ENCODE measurements at regions not wholly inside any gene's neighbourhood (a gene's known extent, or its start where the extent isn't known, plus 50 kb on each side); places are given as distances from the start of the nearest gene placed in this dataset.

DNA sequence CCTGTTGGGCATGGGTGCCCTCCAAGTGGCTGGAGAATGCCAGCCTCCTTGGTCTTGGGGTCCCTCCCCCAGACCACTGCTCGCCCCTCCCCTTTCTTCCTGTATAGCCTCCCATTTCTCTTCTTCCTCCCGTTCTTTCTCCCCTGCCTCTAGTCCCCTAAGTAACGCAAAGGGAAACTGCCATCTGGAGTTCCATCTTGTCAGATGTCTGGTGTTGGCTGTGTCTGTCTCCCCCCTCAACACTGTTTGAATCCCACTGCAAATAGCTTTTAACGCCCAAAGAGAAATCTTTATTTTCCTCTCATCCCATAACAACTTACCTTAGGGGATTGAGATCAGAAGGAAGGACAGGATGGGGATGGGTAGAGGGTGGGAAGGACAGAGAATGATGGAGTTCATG is 55.3 kb upstream of the CSF3R start:
- DNase-seq = no peak

DNA sequence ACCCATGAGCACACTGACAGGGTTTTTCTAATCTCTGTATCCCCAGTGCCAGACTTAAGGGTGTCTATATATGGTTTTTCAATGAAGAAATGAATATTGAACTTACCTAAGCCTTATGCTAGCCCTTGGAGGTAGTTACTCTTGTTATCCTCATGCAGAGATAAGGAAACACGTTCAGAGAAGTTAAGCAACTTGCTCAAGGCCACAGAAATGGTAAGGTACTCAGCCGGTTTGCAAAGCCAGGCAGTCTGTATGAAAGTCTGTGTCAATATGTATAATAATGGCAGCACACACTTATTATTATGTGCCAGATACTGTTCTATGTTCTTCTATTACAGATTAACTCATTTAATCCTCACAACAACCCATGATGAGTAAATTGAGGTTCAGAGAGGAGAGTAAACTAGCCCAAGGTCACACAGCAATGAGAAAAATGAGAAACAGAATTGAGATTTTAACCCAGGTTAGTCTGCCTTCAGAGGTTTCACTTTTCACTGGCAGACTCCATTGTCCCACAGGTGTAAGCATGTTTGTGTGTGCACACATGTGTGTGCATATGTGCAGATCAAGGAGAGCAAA is 54.6 kb upstream of the CSF3R start:
- DNase-seq = no peak

DNA sequence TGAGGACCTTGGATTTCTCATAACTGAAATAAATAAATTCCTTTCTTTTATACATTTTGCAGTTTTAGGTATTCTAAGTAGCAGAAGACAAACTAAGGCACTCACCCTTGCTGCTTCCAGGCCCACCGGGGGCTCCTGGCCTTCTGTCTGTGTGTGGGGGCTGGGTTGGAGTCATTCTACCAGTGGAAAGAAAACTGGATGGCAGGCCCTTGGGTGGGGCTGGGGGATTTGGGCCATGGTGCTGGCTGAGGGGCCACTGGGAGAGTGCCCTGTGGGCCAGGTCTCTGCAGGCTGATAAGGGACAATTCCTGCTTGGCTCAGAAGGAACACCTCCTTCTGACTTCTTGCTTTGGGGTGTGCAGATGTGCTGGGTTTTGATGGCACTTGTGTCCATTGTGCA is 54.0 kb upstream of the CSF3R start:
- no peak for DNase-seq

DNA sequence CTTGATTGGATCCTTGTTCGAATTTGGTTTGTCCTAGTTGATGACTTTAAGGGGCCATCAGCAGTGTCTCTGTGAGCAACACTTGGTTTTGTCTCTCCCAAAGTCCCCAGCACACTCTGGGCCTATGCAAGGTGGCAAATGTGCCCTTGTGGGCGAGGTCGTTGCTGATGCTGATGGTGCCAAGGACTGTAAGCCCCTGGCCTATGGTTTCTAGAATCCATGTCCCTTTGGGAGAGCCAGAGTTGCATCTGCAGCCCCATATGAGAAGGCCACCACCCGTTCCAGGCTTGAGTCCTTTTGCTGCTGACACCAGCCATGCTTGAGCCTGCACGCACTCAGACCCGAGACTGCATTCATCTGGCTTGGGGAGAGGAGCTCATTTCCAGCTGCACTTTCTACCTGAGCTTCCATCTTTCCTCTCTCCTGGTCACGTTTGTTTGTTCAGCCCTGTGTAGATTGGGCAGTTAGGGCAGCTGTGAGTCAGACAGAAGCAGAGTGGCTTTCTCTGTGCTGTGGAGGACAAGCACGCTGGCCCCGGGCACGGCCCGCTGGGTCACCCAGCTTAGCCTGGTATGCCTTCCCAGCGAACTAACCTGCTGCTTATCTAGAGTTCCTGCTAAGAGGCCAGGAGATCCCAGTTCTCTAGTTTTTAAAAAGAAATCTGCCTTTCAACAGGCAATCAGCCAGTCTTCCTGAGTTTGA is 52.1 kb upstream of the CSF3R start:
- no peak for DNase-seq

DNA sequence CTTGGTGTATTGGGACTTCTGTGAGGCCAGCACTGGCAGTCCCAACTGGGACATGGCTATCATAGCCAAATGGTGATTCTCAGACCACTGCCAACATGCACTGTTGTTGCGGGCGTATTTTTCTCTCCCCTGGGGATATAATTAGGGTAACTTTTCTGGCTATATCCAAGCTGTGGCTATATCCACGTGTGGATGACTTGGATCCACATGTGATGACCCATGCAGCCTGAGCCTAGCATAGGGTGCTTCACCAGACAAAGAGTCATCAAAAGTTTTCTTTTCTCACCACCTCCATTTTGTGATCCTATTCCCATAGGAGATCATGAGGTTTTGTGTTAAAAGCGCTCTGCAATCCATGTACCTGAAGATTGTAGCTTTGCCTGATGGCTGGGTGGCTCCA is 51.2 kb upstream of the CSF3R start:
- no peak for DNase-seq

DNA sequence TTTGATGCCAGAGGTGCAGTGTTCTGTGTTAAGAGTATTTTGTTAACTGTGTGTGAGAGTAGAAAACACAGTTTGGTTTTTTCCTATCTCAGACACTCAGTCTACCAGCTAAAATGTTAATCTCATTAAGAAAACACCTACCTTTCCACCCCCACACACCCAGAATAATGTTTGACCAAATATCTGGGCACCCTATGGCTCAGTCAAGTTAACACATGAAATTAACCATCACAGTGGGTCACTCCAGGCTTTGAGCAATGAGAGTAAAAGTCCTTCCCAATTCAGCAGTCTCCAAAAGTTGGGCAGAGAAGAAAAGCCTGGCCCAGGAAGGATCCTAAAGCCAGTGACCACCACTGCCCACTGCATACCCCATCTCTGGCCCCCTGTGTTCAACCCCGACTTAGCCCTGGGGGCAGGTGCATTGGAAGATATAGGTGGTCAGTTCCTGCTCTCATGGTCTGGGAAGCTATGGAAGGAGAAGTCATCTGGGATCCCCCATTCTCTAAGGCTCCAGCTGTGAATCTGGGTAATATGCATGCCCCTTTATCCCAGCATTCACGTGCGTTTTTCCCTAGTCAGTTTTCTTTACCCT is 50.2 kb upstream of the CSF3R start:
- DNase-seq = no peak

All from NCI-H446 (cell line).